ENCODE measurements at regions not wholly inside any gene's neighbourhood (a gene's known extent, or its start where the extent isn't known, plus 50 kb on each side); places are given as distances from the start of the nearest gene placed in this dataset.
"Not testable (repeated sequence)": the region's sequence is repeated elsewhere in the genome, so short reads cannot be mapped to it uniquely, and the experiment has no call there.

DNA sequence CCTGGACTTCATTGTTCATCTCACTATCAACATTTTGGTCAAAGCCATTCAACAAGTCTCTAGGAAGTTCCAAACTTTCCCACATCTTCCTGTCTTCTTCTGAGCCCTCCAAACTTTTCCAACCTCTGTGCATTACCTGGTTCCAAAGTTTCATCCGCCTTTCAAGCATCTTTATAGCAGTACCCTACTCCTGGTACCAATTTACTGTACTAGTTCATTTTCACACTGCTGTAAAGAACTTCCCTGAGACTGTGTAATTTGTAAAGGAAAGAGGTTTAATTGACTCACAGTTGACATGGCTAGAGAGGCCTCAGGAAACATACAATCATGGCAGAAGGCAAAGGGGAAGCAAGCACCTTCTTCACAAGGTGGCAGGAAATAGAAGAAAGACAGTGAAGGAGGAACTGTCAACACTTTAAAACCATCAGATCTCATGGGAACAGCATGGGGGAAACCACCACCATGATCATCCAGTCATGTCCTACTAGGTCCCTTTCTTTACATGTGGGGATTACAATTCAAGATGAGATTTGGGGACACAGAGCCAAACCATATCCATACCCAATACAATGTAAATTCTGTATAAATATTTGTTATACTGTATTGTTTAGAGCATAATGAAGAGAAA is 109.7 kb downstream of the C12orf75 start:
- Histone ChIP-seq H3K9me3 (no peaks in the 10 kb centered on the region), H3K4me3 (no peak overlapping the region), H3K27ac (no peak overlapping the region), H3K4me1 (no peaks in the 10 kb centered on the region), H3K36me3 (no peaks in the 10 kb centered on the region), H3K27me3 (no peaks in the 10 kb centered on the region)
- TF ChIP-seq POLR2AphosphoS5 (IDR thresholded peaks at IDR 0.05; ENCODE audit: insufficient read depth in 1 of 2, low read depth in 1 of 2), result no peak
- TF ChIP-seq, protein P1, sequence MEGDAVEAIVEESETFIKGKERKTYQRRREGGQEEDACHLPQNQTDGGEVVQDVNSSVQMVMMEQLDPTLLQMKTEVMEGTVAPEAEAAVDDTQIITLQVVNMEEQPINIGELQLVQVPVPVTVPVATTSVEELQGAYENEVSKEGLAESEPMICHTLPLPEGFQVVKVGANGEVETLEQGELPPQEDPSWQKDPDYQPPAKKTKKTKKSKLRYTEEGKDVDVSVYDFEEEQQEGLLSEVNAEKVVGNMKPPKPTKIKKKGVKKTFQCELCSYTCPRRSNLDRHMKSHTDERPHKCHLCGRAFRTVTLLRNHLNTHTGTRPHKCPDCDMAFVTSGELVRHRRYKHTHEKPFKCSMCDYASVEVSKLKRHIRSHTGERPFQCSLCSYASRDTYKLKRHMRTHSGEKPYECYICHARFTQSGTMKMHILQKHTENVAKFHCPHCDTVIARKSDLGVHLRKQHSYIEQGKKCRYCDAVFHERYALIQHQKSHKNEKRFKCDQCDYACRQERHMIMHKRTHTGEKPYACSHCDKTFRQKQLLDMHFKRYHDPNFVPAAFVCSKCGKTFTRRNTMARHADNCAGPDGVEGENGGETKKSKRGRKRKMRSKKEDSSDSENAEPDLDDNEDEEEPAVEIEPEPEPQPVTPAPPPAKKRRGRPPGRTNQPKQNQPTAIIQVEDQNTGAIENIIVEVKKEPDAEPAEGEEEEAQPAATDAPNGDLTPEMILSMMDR (IDR thresholded peaks at IDR 0.05), result no peak
- no peak for TF ChIP-seq POLR2A (IDR thresholded peaks at IDR 0.05)
- DNase-seq (ENCODE audit: extremely low spot score in 2 of 2), result no peak
- intact Hi-C loops (cut with DNase I), result no loop called here

DNA sequence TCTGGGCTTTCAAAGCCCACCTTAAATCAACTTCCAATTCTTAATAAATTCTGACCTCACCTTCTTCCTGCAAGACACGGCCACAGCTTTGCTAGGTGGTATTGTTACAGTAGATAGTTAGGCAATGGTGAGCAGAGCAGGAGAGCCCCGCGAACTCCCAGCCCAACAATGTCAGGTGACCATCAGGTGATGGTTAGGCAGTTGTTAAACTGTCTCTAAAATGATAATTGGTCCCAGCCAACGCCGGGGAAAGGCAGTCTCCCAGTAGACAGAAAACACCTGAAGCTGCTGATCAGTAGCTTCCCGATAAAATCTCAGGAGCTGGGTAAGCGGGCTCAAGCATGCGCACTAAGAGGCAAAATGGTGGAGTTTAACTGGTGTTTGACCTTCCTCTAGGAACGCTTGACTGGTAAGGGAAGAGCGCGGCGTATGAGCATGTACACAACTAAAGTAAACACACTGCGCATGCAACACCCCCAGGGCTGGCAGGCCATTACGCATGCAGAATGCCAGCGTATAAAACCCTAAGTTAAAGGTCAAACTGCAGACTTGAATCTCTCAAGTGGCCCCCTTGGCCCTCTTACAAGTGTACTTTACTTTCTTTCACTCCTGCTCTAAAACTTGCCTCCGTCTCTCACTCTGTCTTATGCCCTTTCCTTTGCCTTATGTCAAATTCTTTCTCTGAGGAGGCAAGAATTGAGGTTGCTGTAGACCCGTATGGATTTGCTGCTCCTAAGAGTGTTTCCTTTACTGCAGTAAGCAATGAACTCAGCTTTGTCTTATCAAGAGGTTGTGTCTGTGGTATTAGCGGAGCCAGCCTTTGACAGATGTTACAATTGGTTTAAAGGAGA is 113.5 kb downstream of the C12orf75 start:
- intact Hi-C loops (cut with DNase I), result no loop called here

DNA sequence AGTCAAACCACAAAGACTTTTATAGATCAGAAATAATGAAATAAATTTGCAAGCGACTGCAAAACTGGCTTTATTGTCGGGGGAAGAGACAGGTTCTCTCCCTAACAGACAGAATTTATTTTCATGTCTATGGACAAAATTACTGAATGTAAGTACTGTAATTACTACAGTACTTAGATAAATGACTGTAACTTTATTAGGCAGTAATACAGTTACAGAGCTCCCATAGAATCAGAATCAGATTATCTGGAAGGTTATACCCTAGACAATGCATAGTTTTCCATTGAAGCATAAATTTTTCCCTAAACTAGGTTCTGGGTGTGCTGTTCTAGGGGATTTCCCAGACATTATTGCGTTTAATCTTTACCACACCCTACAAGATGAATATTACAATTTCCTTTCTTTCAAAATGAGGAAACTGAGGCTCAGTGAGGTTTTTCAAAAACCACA is 114.2 kb downstream of the C12orf75 start:
- no peaks in the 10 kb centered on the region for H3K36me3 ChIP-seq
- no peak overlapping the region for H3K4me3 ChIP-seq
- H3K9me3 ChIP-seq, result no peaks in the 10 kb centered on the region
- TF ChIP-seq, protein P1 (IDR thresholded peaks at IDR 0.05), result no peak
- no peak for TF ChIP-seq POLR2AphosphoS5 (IDR thresholded peaks at IDR 0.05; ENCODE audit: insufficient read depth in 1 of 2, low read depth in 1 of 2)
- TF ChIP-seq POLR2A (IDR thresholded peaks at IDR 0.05), result no peak
- H3K27me3 ChIP-seq, result no peaks in the 10 kb centered on the region
- DNase-seq (ENCODE audit: extremely low spot score in 2 of 2), result no peak
- intact Hi-C loops (cut with DNase I), result no loop called here
- no peaks in the 10 kb centered on the region for H3K4me1 ChIP-seq
- H3K27ac ChIP-seq, result no peak overlapping the region

More for the DNA sequence above, 113.5 kb downstream of the C12orf75 start:
- no peaks in the 10 kb centered on the region for H3K27me3 ChIP-seq
- no peak for DNase-seq (ENCODE audit: extremely low spot score in 2 of 2)
- H3K27ac ChIP-seq, result no peak overlapping the region
- no peaks in the 10 kb centered on the region for H3K36me3 ChIP-seq
- no peak overlapping the region for H3K4me3 ChIP-seq
- H3K4me1 ChIP-seq, result no peaks in the 10 kb centered on the region
- TF ChIP-seq, protein P1 (IDR thresholded peaks at IDR 0.05), result no peak
- TF ChIP-seq POLR2AphosphoS5 (IDR thresholded peaks at IDR 0.05; ENCODE audit: insufficient read depth in 1 of 2, low read depth in 1 of 2) (no peak), POLR2A (IDR thresholded peaks at IDR 0.05) (no peak)
- H3K9me3 ChIP-seq, result no peaks in the 10 kb centered on the region

DNA sequence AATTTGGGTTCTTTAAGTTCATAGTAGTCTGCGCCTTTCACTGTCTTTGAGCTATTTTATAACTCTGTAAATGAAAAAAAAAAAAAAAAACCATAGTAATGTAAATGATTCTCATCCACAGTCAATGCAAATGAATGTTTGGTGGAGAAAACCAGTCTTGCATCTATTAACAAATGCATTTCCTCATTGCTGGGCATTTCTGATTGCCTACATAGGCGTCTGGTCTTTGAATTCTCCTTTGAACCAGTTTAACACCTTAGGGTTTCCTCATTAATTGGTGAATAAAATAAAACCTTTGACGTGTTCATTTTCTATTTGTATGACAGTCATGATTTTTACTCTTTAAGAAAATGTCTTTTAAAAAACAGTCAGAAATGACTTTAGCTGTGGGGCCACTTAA is 114.8 kb downstream of the C12orf75 start:
- Histone ChIP-seq H3K36me3 (no peaks in the 10 kb centered on the region), H3K4me3 (no peak overlapping the region), H3K27ac (no peak overlapping the region), H3K4me1 (no peaks in the 10 kb centered on the region), H3K9me3 (no peaks in the 10 kb centered on the region), H3K27me3 (no peaks in the 10 kb centered on the region)
- intact Hi-C loops (cut with DNase I), result no loop called here
- DNase-seq (ENCODE audit: extremely low spot score in 2 of 2), result no peak
- no peak for TF ChIP-seq POLR2A (IDR thresholded peaks at IDR 0.05)
- TF ChIP-seq, protein P1 (IDR thresholded peaks at IDR 0.05), result no peak
- TF ChIP-seq POLR2AphosphoS5 (IDR thresholded peaks at IDR 0.05; ENCODE audit: insufficient read depth in 1 of 2, low read depth in 1 of 2), result no peak

DNA sequence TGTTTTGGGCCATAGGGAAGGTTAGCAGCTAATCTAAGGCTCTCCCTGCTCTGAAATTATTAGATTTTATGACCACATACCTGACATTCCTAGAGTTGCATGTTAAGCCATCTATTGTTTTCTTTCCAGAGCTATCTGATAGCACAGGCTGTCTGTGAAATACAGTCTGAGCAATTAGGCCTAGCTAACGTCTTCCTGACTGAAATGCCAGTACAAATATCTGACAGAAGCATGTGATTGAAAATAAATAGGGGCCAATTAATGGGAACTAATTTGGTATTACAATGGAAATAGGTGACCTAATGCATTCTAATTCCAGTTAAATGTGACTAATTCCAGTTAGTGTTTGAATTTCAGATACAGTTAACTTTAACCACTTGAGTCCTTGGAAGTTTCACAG is 115.2 kb downstream of the C12orf75 start:
- DNase-seq (ENCODE audit: extremely low spot score in 2 of 2), result no peak
- intact Hi-C loops (cut with DNase I), result no loop called here
- H3K4me1 ChIP-seq, result no peaks in the 10 kb centered on the region
- no peaks in the 10 kb centered on the region for H3K9me3 ChIP-seq
- no peaks in the 10 kb centered on the region for H3K36me3 ChIP-seq
- TF ChIP-seq POLR2AphosphoS5 (IDR thresholded peaks at IDR 0.05; ENCODE audit: insufficient read depth in 1 of 2, low read depth in 1 of 2) (peak in 1 of 2 donors; percentile 90), POLR2A (IDR thresholded peaks at IDR 0.05) (no peak)
- no peak overlapping the region for H3K4me3 ChIP-seq
- no peak overlapping the region for H3K27ac ChIP-seq
- H3K27me3 ChIP-seq, result no peaks in the 10 kb centered on the region

DNA sequence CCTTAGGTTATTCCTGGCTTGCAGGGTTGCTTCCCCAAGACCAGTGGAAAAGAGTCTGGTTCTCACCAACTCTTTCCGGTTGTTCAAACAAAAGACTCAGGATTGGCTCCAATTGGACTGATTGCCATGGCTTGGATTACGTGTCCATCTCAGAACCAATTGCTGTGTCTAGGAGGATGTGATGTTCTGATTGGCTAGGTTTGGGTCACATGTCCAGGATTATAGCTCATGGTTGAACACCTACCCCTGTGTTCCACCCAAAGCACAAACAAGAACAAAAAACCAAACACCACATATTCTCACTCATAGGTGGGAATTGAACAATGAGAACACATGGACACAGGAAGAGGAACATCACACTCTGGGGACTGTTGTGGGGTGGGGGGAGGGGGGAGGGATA is 116.0 kb downstream of the C12orf75 start:
- intact Hi-C loops (cut with DNase I); H3K9me3 ChIP-seq; H3K27me3 ChIP-seq; H3K36me3 ChIP-seq; H3K4me1 ChIP-seq; H3K4me3 ChIP-seq; H3K27ac ChIP-seq; DNase-seq (ENCODE audit: extremely low spot score in 2 of 2): not testable (repeated sequence)
